SK-N-SH treated with all-trans-retinoic acid at 6 μM for 48 hours (cell line): ENCODE measurements at regions not wholly inside any gene's neighbourhood (a gene's known extent, or its start where the extent isn't known, plus 50 kb on each side); places are given as distances from the start of the nearest gene placed in this dataset.

Experiments
- ATAC-seq: fragments of 200-7000 bp; cut with Tn5 transposase; 3 replicates; pipeline ENCODE4 v1.9.1; 2020; ENCODE audit warnings: mild to moderate bottlenecking, moderate library complexity
- BACH2 ChIP-seq: fragments of 250-450 bp; sonication (Bioruptor Pico); IDR thresholded peaks from 2 replicates; pipeline ENCODE4 v1.9.0; 2021; ENCODE audit warnings: mild to moderate bottlenecking, borderline replicate concordance
- CREB5 ChIP-seq: fragments of 250-450 bp; sonication (Bioruptor Pico); IDR thresholded peaks from 2 replicates; pipeline ENCODE4 v1.5.1; 2020; ENCODE audit warnings: low read depth, mild to moderate bottlenecking, moderate library complexity
- CSDC2 ChIP-seq: fragments of 250-450 bp; sonication (Bioruptor Pico); IDR thresholded peaks from 2 replicates; pipeline ENCODE4 v1.5.0; 2020; ENCODE audit warnings: mild to moderate bottlenecking, moderate library complexity
- CSRNP3 ChIP-seq: fragments of 250-450 bp; sonication (Bioruptor Pico); IDR thresholded peaks from 2 replicates; pipeline ENCODE4 v1.5.1; 2021; ENCODE audit warnings: mild to moderate bottlenecking, moderate library complexity
- ESRRG ChIP-seq: fragments of 250-450 bp; sonication (Bioruptor Pico); IDR thresholded peaks from 2 replicates; pipeline ENCODE4 v1.6.1; 2021; ENCODE audit warnings: mild to moderate bottlenecking
- GLIS3 ChIP-seq: fragments of 250-450 bp; sonication (Bioruptor Pico); IDR thresholded peaks from 2 replicates; pipeline ENCODE4 v1.5.0; 2020; ENCODE audit warnings: mild to moderate bottlenecking, moderate library complexity
- ISL1 ChIP-seq: fragments of 250-450 bp; sonication (Bioruptor Pico); IDR thresholded peaks from 2 replicates; pipeline ENCODE4 v2.1.2; 2022; ENCODE audit warnings: mild to moderate bottlenecking, moderate library complexity
- OSR1 ChIP-seq: fragments of 250-450 bp; sonication (Bioruptor Pico); IDR thresholded peaks from 2 replicates; pipeline ENCODE4 v1.8.0; 2022; ENCODE audit warnings: moderate library complexity, mild to moderate bottlenecking, inconsistent platforms
- PPARA ChIP-seq: fragments of 250-450 bp; sonication (Bioruptor Pico); IDR thresholded peaks from 2 replicates; pipeline ENCODE4 v1.5.0; 2020; ENCODE audit warnings: mild to moderate bottlenecking, borderline replicate concordance
- RARB ChIP-seq: fragments of 250-450 bp; sonication (Bioruptor Pico); IDR thresholded peaks from 2 replicates; pipeline ENCODE4 v1.8.0; 2021; ENCODE audit warnings: mild to moderate bottlenecking, moderate library complexity
- TCF4 ChIP-seq: fragments of 250-450 bp; sonication (Bioruptor Pico); IDR thresholded peaks from 2 replicates; pipeline ENCODE4 v1.8.0; 2021; ENCODE audit warnings: mild to moderate bottlenecking, moderate library complexity, borderline replicate concordance
- TOX ChIP-seq: fragments of 250-450 bp; sonication (Bioruptor Pico); IDR thresholded peaks from 2 replicates; pipeline ENCODE4 v1.8.0; 2021; ENCODE audit warnings: mild to moderate bottlenecking, moderate library complexity, borderline replicate concordance
- TSHZ2 ChIP-seq: fragments of 250-450 bp; sonication (Bioruptor Pico); IDR thresholded peaks from 2 replicates; pipeline ENCODE4 v1.5.0; 2020; ENCODE audit warnings: mild to moderate bottlenecking, moderate library complexity
- ZC3H10 ChIP-seq: fragments of 250-450 bp; sonication (Bioruptor Pico); IDR thresholded peaks from 2 replicates; pipeline ENCODE4 v1.5.1; 2021; ENCODE audit warnings: mild to moderate bottlenecking, moderate library complexity
- ZFP3 ChIP-seq: fragments of 250-450 bp; sonication (Bioruptor Pico); IDR thresholded peaks from 2 replicates; pipeline ENCODE4 v1.5.0; 2020; ENCODE audit warnings: mild to moderate bottlenecking, moderate library complexity
- ZFP30 ChIP-seq: fragments of 450-650 bp; formaldehyde crosslinking; IDR thresholded peaks from 2 replicates; pipeline ENCODE4 v1.5.0; 2022; ENCODE audit warnings: mild to moderate bottlenecking, moderate library complexity
- ZNF565 ChIP-seq: fragments of 450-650 bp; formaldehyde crosslinking; conservative IDR thresholded peaks from 2 replicates; pipeline ENCODE4 v1.5.0; 2020; ENCODE audit warnings: low read depth, mild to moderate bottlenecking, moderate library complexity
- ZNF70 ChIP-seq: fragments of 450-650 bp; formaldehyde crosslinking; IDR thresholded peaks from 2 replicates; pipeline ENCODE4 v1.5.0; 2020; ENCODE audit warnings: mild to moderate bottlenecking, moderate library complexity
- ZNF8 ChIP-seq: fragments of 450-650 bp; formaldehyde crosslinking; IDR thresholded peaks from 2 replicates; pipeline ENCODE4 v1.5.0; 2020; ENCODE audit warnings: mild to moderate bottlenecking, moderate library complexity
- TF ChIP-seq, protein P1 (sequence below): fragments of 250-450 bp; sonication (Bioruptor Pico); IDR thresholded peaks from 2 replicates; pipeline ENCODE4 v1.8.0; 2020; ENCODE audit warnings: mild to moderate bottlenecking, moderate library complexity, borderline replicate concordance

- no peak for ATAC-seq
- TF ChIP-seq GLIS3 (CRISPR knock-in tag) = no peak
- TF ChIP-seq, protein P1, sequence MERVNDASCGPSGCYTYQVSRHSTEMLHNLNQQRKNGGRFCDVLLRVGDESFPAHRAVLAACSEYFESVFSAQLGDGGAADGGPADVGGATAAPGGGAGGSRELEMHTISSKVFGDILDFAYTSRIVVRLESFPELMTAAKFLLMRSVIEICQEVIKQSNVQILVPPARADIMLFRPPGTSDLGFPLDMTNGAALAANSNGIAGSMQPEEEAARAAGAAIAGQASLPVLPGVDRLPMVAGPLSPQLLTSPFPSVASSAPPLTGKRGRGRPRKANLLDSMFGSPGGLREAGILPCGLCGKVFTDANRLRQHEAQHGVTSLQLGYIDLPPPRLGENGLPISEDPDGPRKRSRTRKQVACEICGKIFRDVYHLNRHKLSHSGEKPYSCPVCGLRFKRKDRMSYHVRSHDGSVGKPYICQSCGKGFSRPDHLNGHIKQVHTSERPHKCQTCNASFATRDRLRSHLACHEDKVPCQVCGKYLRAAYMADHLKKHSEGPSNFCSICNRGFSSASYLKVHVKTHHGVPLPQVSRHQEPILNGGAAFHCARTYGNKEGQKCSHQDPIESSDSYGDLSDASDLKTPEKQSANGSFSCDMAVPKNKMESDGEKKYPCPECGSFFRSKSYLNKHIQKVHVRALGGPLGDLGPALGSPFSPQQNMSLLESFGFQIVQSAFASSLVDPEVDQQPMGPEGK = no peak
- no peak for TF ChIP-seq TSHZ2 (CRISPR knock-in tag)
- TF ChIP-seq ISL1 (CRISPR knock-in tag) = no peak
- TF ChIP-seq ZNF565 (CRISPR knock-in tag) = no peak
- no peak for TF ChIP-seq PPARA (CRISPR knock-in tag)
- TF ChIP-seq ESRRG (CRISPR knock-in tag) = no peak
- TF ChIP-seq CSDC2 (CRISPR knock-in tag) = no peak
- no peak for TF ChIP-seq ZNF8
- no peak for TF ChIP-seq TCF4 (CRISPR knock-in tag)
- TF ChIP-seq ZFP3 (CRISPR knock-in tag) = no peak
- no peak for TF ChIP-seq ZFP30
- TF ChIP-seq ZC3H10 (CRISPR knock-in tag) = no peak
- TF ChIP-seq CSRNP3 (CRISPR knock-in tag) = no peak
- TF ChIP-seq RARB (CRISPR knock-in tag) = no peak
- no peak for TF ChIP-seq ZNF70
- TF ChIP-seq OSR1 (CRISPR knock-in tag) = no peak
Measured at GRCh38 chr3:72147600-72147999, 362.7 kb upstream of the PROK2 start.

- ATAC-seq = no peak
- TF ChIP-seq, protein P1 = no peak
- TF ChIP-seq CREB5 (no peak), ZNF8 (no peak), GLIS3 (CRISPR knock-in tag) (no peak), CSRNP3 (CRISPR knock-in tag) (no peak), ESRRG (CRISPR knock-in tag) (no peak), BACH2 (CRISPR knock-in tag) (no peak), TOX (no peak), ZC3H10 (CRISPR knock-in tag) (no peak), ZFP3 (CRISPR knock-in tag) (no peak)
Measured at GRCh38 chr3:72145506-72146380, 360.8 kb upstream of the PROK2 start.
